H1 (cell line): ENCODE measurements at regions not wholly inside any gene's neighbourhood (a gene's known extent, or its start where the extent isn't known, plus 50 kb on each side); places are given as distances from the start of the nearest gene placed in this dataset.

Experiments used
- CTCF ChIA-PET: fragments of 300-600 bp; sonication (Branson Sonifier 250); formaldehyde crosslinking; loops from one replicate; lab custom pipeline; 2021; ENCODE audit not compliant: partially characterized antibody; lab: Charles Lee
- POLR2A ChIA-PET: fragments of 300-600 bp; sonication (Branson Sonifier 250); formaldehyde crosslinking; loops from one replicate; lab custom pipeline; 2021; ENCODE audit warnings: inconsistent platforms; ENCODE audit not compliant: partially characterized antibody; lab: Charles Lee
- DNase-seq, 2 experiments: peaks; one replicate each; pipeline versions ENCODE4 v3.0.0 to v3.0.0-alpha.2; 2010 to 2022; ENCODE audit warnings: low spot score in 2 of 2, low read depth in 1 of 2, mixed read lengths in 1 of 2
- FAIRE-seq: peaks from 2 replicates; lab custom pipeline; 2011; peaks lifted over from hg19 to GRCh38; lab: Jason Lieb, UNC
- H2AFZ ChIP-seq: 2 replicates; pipeline ENCODE4 v1.8.1; 2012; ENCODE audit warnings: low read length, inconsistent platforms
- H2AK5ac ChIP-seq: 2 replicates; pipeline ENCODE4 v1.6.1; 2013; ENCODE audit warnings: low read depth, low read length
- H2BK120ac ChIP-seq: replicated peaks from 2 replicates; pipeline ENCODE3; 2013; ENCODE audit warnings: low read depth, low read length, inconsistent platforms
- H2BK12ac ChIP-seq: 2 replicates; pipeline ENCODE4 v1.6.1; 2013; ENCODE audit warnings: low read depth, low read length
- H2BK15ac ChIP-seq: 2 replicates; pipeline ENCODE4 v1.6.1; 2013; ENCODE audit warnings: low read length
- H2BK20ac ChIP-seq: 2 replicates; pipeline ENCODE4 v1.6.1; 2013; ENCODE audit warnings: low read length
- H2BK5ac ChIP-seq: 2 replicates; pipeline ENCODE4 v1.6.1; 2013; ENCODE audit warnings: low read depth, low read length
- H3K14ac ChIP-seq: 2 replicates; pipeline ENCODE4 v1.6.1; 2013; ENCODE audit warnings: inconsistent platforms; ENCODE audit not compliant: insufficient read length
- H3K18ac ChIP-seq: 2 replicates; pipeline ENCODE4 v1.6.1; 2013; ENCODE audit warnings: low read length; ENCODE audit errors: extremely low read depth
- H3K23ac ChIP-seq: 2 replicates; pipeline ENCODE4 v1.6.1; 2013; ENCODE audit warnings: inconsistent platforms; ENCODE audit not compliant: insufficient read length
- H3K23me2 ChIP-seq: 2 replicates; pipeline ENCODE4 v1.6.1; 2013; ENCODE audit warnings: low read depth, low read length
- H3K27ac ChIP-seq: 2 replicates; pipeline ENCODE4 v1.6.1; 2011; ENCODE audit warnings: low read depth, low read length, inconsistent platforms
- H3K27me3 ChIP-seq, 4 experiments: replicated peaks in 1 of 4; 1 replicate in 1 of 4; 2 replicates in 3 of 4; pipeline versions ENCODE4 v1.6.1 to v1.8.1; 2011 to 2013; ENCODE audit warnings: low read length in 3 of 4, mild to moderate bottlenecking in 3 of 4, inconsistent platforms in 2 of 4, mixed read lengths in 2 of 4, moderate library complexity in 1 of 4; ENCODE audit not compliant: control insufficient read depth in 3 of 4, insufficient read depth in 3 of 4; ENCODE audit errors: extremely low read depth in 1 of 4
- H3K36me3 ChIP-seq, 4 experiments: 2 replicates each; pipeline versions ENCODE4 v1.6.1 to v1.8.1; 2011 to 2013; ENCODE audit warnings: mild to moderate bottlenecking in 4 of 4, low read length in 3 of 4, moderate library complexity in 2 of 4, control low read depth in 1 of 4, inconsistent platforms in 1 of 4; ENCODE audit not compliant: insufficient read depth in 4 of 4, control insufficient read depth in 2 of 4
- H3K4ac ChIP-seq: replicated peaks from 2 replicates; pipeline ENCODE3; 2013; ENCODE audit warnings: low read length, low read depth, mixed read lengths, inconsistent platforms; ENCODE audit not compliant: insufficient read length
- H3K4me1 ChIP-seq, 4 experiments: replicated peaks in 1 of 4; 1 replicate in 1 of 4; 2 replicates in 3 of 4; pipeline versions ENCODE4 v1.6.1 to v1.8.1; 2011 to 2013; ENCODE audit warnings: low read length in 3 of 4, inconsistent platforms in 2 of 4, mixed read lengths in 1 of 4; ENCODE audit not compliant: insufficient read depth in 4 of 4, control insufficient read depth in 3 of 4
- H3K4me2 ChIP-seq, 2 experiments: 2 replicates each; pipeline versions ENCODE4 v1.6.1 to v1.8.1; 2011 to 2013; ENCODE audit warnings: low read depth in 2 of 2, low read length in 2 of 2, control low read depth in 1 of 2, inconsistent platforms in 1 of 2, mild to moderate bottlenecking in 1 of 2; ENCODE audit not compliant: insufficient read depth in 1 of 2
- H3K4me3 ChIP-seq, 4 experiments: fragments of 200-600, 300-600 bp in 1 of 4; sonication (generic), shearing (Covaris generic), sonication (Bioruptor Twin) in 1 of 4; 2 replicates each; pipeline versions ENCODE4 v1.5.1 to v1.8.1; 2011 to 2016; ENCODE audit warnings: low read length in 4 of 4, low read depth in 3 of 4, control low read depth in 2 of 4, inconsistent platforms in 2 of 4, mild to moderate bottlenecking in 2 of 4, mixed read lengths in 1 of 4, moderate library complexity in 1 of 4; ENCODE audit not compliant: insufficient read depth in 2 of 4; ENCODE audit errors: extremely low read depth in 1 of 4
- H3K56ac ChIP-seq: replicated peaks from 2 replicates; pipeline ENCODE3; 2013; ENCODE audit warnings: low read depth, mild to moderate bottlenecking, mixed read lengths, low read length, inconsistent platforms; ENCODE audit not compliant: insufficient read length
- H3K79me1 ChIP-seq: 2 replicates; pipeline ENCODE4 v1.6.1; 2013; ENCODE audit warnings: low read depth, low read length, control low read depth
- H3K79me2 ChIP-seq, 2 experiments: 2 replicates each; pipeline versions ENCODE4 v1.6.1 to v1.8.1; 2012 to 2013; ENCODE audit warnings: low read length in 2 of 2, mild to moderate bottlenecking in 2 of 2, inconsistent platforms in 1 of 2; ENCODE audit not compliant: insufficient read depth in 2 of 2, control insufficient read depth in 1 of 2
- H3K9ac ChIP-seq, 4 experiments: replicated peaks in 1 of 4; 1 replicate in 1 of 4; 2 replicates in 3 of 4; pipeline versions ENCODE4 v1.6.1 to v1.8.1; 2011 to 2013; ENCODE audit warnings: low read depth in 3 of 4, low read length in 3 of 4, control low read depth in 2 of 4, mild to moderate bottlenecking in 2 of 4, moderate library complexity in 2 of 4, inconsistent platforms in 1 of 4; ENCODE audit errors: extremely low read depth in 1 of 4
- H3K9me3 ChIP-seq, 2 experiments: 2 replicates each; pipeline versions ENCODE4 v1.6.1 to v1.8.1; 2012 to 2013; ENCODE audit warnings: mild to moderate bottlenecking in 2 of 2, moderate library complexity in 2 of 2, control low read depth in 1 of 2, inconsistent platforms in 1 of 2, low read depth in 1 of 2, low read length in 1 of 2, mixed read lengths in 1 of 2; ENCODE audit not compliant: insufficient read depth in 2 of 2
- H4K20me1 ChIP-seq, 2 experiments: replicated peaks in 1 of 2; 2 replicates each; pipeline versions ENCODE3 to v1.8.1; 2011 to 2013; ENCODE audit warnings: inconsistent platforms in 2 of 2, low read length in 2 of 2, mild to moderate bottlenecking in 1 of 2; ENCODE audit not compliant: insufficient read depth in 2 of 2, control insufficient read depth in 1 of 2
- H4K5ac ChIP-seq: 2 replicates; pipeline ENCODE4 v1.6.1; 2013; ENCODE audit warnings: low read length, low read depth, mixed read lengths, inconsistent platforms; ENCODE audit not compliant: insufficient read length
- H4K8ac ChIP-seq: 2 replicates; pipeline ENCODE4 v1.8.0; 2013; ENCODE audit warnings: mild to moderate bottlenecking, moderate library complexity, low read length, inconsistent platforms; ENCODE audit not compliant: insufficient read depth; ENCODE audit errors: extremely low read depth
- H4K91ac ChIP-seq: replicated peaks from 2 replicates; pipeline ENCODE3; 2013; ENCODE audit warnings: low read length, mixed read lengths, inconsistent platforms; ENCODE audit not compliant: insufficient read length
- ATF2 ChIP-seq: IDR thresholded peaks from 2 replicates; pipeline ENCODE4 v1.6.1; 2012; ENCODE audit warnings: low read length, inconsistent platforms
- CHD1 ChIP-seq: IDR thresholded peaks from 2 replicates; pipeline ENCODE4 v1.6.1; 2012; ENCODE audit warnings: low read depth, low read length, improper control_type of control experiment
- CHD2 ChIP-seq: IDR thresholded peaks from 2 replicates; pipeline ENCODE4 v1.6.1; 2012; ENCODE audit warnings: low read length, improper control_type of control experiment
- CREB1 ChIP-seq: IDR thresholded peaks from 2 replicates; pipeline ENCODE4 v1.6.1; 2012; ENCODE audit warnings: inconsistent platforms
- FOSL1 ChIP-seq: IDR thresholded peaks from 2 replicates; pipeline ENCODE4 v1.6.1; 2011; ENCODE audit warnings: mild to moderate bottlenecking, low read depth, low read length, moderate library complexity; ENCODE audit not compliant: insufficient read depth
- GABPA ChIP-seq: IDR thresholded peaks from 2 replicates; pipeline ENCODE4 v1.6.1; 2011; ENCODE audit warnings: mild to moderate bottlenecking, low read length, moderate library complexity, borderline replicate concordance; ENCODE audit not compliant: insufficient read depth
- JUN ChIP-seq: IDR thresholded peaks from 2 replicates; pipeline ENCODE4 v1.6.1; 2011; ENCODE audit warnings: low read depth, mild to moderate bottlenecking, improper control_type of control experiment, low read length
- MAX ChIP-seq: IDR thresholded peaks from 2 replicates; pipeline ENCODE4 v1.6.1; 2012; ENCODE audit warnings: inconsistent platforms
- POLR2A ChIP-seq, 2 experiments: IDR thresholded peaks; 1 replicate in 1 of 2; 2 replicates in 1 of 2; pipeline ENCODE4 v1.6.1; 2011; ENCODE audit warnings: low read depth in 2 of 2, low read length in 2 of 2, mild to moderate bottlenecking in 2 of 2; ENCODE audit errors: control extremely low read depth in 1 of 2
- SAP30 ChIP-seq: fragments of 300-600 bp; sonication (generic); IDR thresholded peaks from 2 replicates; pipeline ENCODE4 v1.7.1; 2012; ENCODE audit warnings: low read length, moderate library complexity, mild to moderate bottlenecking, inconsistent platforms; ENCODE audit not compliant: insufficient read depth, insufficient replicate concordance
- SIN3A ChIP-seq, 2 experiments: IDR thresholded peaks in 1 of 2; conservative IDR thresholded peaks in 1 of 2; 2 replicates each; pipeline ENCODE4 v1.6.1; 2011 to 2012; ENCODE audit warnings: low read length in 2 of 2, improper control_type of control experiment in 1 of 2, low read depth in 1 of 2, mild to moderate bottlenecking in 1 of 2
- SP1 ChIP-seq: IDR thresholded peaks from 2 replicates; pipeline ENCODE4 v1.6.1; 2011; ENCODE audit warnings: low read depth, low read length
- SP2 ChIP-seq: IDR thresholded peaks from 2 replicates; pipeline ENCODE4 v1.6.1; 2012; ENCODE audit warnings: mild to moderate bottlenecking, low read length, inconsistent platforms
- SRF ChIP-seq: IDR thresholded peaks from 2 replicates; pipeline ENCODE4 v1.6.1; 2011; ENCODE audit warnings: mild to moderate bottlenecking, low read depth, low read length, moderate library complexity
- YY1 ChIP-seq: IDR thresholded peaks from 2 replicates; pipeline ENCODE4 v1.6.1; 2011; ENCODE audit warnings: low read depth, mild to moderate bottlenecking, low read length
- WGBS, 2 experiments: shearing (Covaris generic) in 1 of 2; methylation state at CpG; one replicate each; pipeline versions ENCODE4 v1.1.6 to v1.1.7; 2013 to 2015; ENCODE audit warnings: low lambda C conversion rate in 2 of 2, mixed read lengths in 2 of 2, inconsistent platforms in 1 of 2, low coverage in 1 of 2, missing lambda C conversion rate in 1 of 2; ENCODE audit not compliant: insufficient replicate concordance in 2 of 2, insufficient coverage in 1 of 2, insufficient read length in 1 of 2; ENCODE audit errors: extremely low coverage in 1 of 2, missing lambda C conversion rate in 1 of 2; 5-methylcytosine and 5-hydroxymethylcytosine counted together

- H3K79me1 ChIP-seq: no peaks in the 10 kb centered on the region
- H3K9ac ChIP-seq: no peak overlapping the region
- H3K23me2 ChIP-seq: no peaks in the 10 kb centered on the region
- no peak overlapping the region for H2BK20ac ChIP-seq
- H2BK12ac ChIP-seq: no peak overlapping the region
- H2BK120ac ChIP-seq: no peak overlapping the region
- no peak for FAIRE-seq
- H2BK5ac ChIP-seq: no peak overlapping the region
- WGBS, 2 experiments: 75% methylated on average over 1 of the region's 1 CpG; no CpG with 5 or more reads in 1 of the 2 experiments
- H3K9me3 ChIP-seq: peaks cover 2 to 3% of the 10 kb centered on the region in 2 experiments; a peak in 2 of 4 replicates
- no peak overlapping the region for H2AFZ ChIP-seq
- H3K27ac ChIP-seq: no peak overlapping the region
- no peak overlapping the region for H3K4me2 ChIP-seq
- DNase-seq: no peak
- H3K36me3 ChIP-seq: no peaks in the 10 kb centered on the region
- H4K8ac ChIP-seq: no peak overlapping the region
- H2BK15ac ChIP-seq: no peak overlapping the region
- H3K4ac ChIP-seq: no peak overlapping the region
- no peak overlapping the region for H2AK5ac ChIP-seq
- no peak overlapping the region for H3K56ac ChIP-seq
- no peak overlapping the region for H3K14ac ChIP-seq
- ChIA-PET CTCF (no interaction called here), POLR2A (no interaction called here)
- no peak overlapping the region for H4K91ac ChIP-seq
- no peak overlapping the region for H3K23ac ChIP-seq
- no peaks in the 10 kb centered on the region for H3K4me1 ChIP-seq
- H4K20me1 ChIP-seq: no peaks in the 10 kb centered on the region
- no peak overlapping the region for H3K18ac ChIP-seq
- no peak overlapping the region for H4K5ac ChIP-seq
- no peaks in the 10 kb centered on the region for H3K79me2 ChIP-seq
- H3K4me3 ChIP-seq: no peak overlapping the region
- no peaks in the 10 kb centered on the region for H3K27me3 ChIP-seq
- TF ChIP-seq CHD2 (no peak), CREB1 (no peak), POLR2A (IDR thresholded peaks at IDR 0.05; ENCODE audit: control extremely low read depth in 1 of 2, low read depth in 2 of 2, low read length in 2 of 2) (no peak), CHD1 (no peak), GABPA (no peak), SAP30 (no peak), YY1 (no peak), MAX (no peak), ATF2 (no peak), JUN (no peak), SP2 (no peak), SIN3A (conservative IDR thresholded peaks at IDR 0.05 in 1 of 2, IDR thresholded peaks at IDR 0.05 in 1 of 2; ENCODE audit: low read depth in 1 of 2, low read length in 2 of 2) (no peak), SRF (no peak), FOSL1 (no peak), SP1 (no peak)
Observed at GRCh38 chr3:84194029-84194428, 764.8 kb upstream of the CADM2 start.
